Activated CD4-positive, CD25-positive, alpha-beta regulatory T cell treated with anti-CD3 and anti-CD28 coated beads, Interleukin-2, amount 50 U/mL, for 24 hours (primary cell): ENCODE measurements at regions not wholly inside any gene's neighbourhood (a gene's known extent, or its start where the extent isn't known, plus 50 kb on each side); places are given as distances from the start of the nearest gene placed in this dataset.

Experiments
- ATAC-seq, 2 donors: fragments of 150-1000 bp; cut with Tn5 transposase; one replicate each; pipeline ENCODE4 v1.10.0; 2021; ENCODE audit warnings: mild to moderate bottlenecking in 1 of 2, moderate library complexity in 1 of 2

DNA sequence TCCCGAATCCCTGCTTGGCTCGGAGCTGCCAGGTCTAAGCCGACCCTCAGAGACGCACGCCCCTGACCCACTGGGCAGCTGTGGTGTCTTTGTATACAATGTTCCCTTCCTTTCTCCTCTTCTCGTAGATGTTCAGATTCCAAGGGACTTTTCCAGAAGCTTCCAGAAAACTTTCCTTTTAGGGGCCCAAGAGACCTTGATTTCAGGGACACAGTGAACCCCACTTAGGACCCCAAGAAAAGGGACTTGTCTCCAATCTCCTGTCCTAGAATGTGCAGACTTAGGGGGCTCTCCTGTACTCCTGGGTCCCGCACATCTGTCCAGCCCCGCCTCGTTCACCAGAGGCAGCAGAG lies 103.5 kb downstream of the EDN3 start:
- ATAC-seq = no peak

DNA sequence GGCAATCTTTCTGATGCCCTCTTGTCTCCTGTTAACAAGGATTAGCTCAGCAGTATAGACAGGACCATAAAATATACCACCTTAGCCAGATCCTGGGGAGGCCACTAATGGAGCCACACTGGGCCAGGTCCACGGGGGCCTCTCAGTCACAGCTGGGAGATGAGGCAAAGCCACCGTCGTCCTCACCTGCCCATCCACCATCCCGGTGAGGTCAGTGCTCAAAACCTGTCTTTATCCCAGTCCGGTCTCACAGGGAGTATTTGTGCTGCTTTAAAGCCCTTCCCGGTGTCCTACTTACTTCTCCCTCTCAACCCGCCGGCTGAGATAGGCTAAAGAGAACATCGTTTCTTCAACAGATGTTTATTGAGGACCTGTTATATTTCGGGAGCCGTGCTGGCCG lies 104.3 kb downstream of the EDN3 start:
- ATAC-seq = no peak

DNA sequence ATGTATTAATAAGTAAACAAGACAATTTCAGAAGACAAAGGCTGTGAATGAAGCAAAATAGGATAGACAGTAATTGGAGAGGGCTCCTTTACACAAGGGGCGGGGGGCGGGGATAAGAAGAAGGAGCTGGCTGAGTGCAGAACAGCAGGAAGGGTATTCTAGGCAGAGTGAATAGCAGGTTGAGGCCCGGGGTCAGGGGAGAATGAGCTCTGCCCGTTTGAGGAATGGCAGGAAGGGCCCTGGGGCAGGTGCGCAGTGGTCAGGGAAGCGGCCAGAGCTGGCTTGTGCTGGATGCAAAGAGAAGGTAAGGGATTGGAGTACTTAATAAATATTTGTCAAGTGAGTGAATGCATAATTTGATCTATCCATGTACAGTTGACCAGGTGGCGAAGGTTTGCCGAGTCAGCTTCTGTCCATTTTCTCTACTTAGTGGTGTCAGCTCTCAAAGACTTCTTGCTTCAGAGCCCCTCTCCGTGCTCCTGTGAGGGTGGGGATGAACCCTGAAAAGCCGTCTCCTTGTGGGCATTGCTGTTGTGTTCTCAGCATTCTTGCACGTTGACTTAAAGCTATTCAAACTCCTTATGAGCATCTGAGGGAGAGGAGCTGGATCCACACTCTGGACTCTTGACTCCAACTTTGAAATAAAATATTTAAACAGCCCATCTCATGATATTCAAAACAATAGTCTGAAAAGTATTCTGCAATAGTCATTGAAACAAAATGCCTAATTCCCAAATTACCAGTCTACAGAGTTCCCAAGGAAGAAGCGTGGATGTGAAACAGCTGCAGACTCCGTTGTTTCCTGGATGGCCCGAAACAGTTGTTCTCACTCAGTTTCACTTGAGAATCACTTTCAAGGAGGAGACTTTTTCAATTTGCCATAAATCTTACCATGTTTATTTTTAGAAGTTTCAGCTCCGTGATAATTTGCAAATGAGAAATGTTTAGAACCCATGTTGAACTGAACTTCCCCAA lies 105.1 kb downstream of the EDN3 start:
- no peak for ATAC-seq

DNA sequence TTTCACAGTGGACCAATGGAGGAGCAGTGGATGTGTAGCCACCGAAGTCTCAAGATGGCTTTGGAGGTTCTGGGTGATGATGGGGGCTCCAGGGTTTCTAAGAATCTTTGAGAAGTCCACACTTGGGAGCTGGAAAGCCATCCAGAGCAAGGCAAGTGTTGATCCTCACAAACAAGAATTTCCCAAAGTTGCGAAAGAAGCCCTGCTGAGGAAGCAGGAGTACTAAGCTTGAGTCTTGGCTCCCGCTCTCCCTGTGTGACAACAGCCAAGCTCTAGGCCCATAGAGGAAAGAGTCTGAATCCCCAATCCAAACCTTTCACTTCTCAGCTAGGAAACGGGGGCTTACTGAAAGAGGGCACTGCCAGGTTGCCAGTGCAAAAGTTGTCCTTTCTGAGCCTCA lies 106.0 kb downstream of the EDN3 start:
- ATAC-seq = no peak

DNA sequence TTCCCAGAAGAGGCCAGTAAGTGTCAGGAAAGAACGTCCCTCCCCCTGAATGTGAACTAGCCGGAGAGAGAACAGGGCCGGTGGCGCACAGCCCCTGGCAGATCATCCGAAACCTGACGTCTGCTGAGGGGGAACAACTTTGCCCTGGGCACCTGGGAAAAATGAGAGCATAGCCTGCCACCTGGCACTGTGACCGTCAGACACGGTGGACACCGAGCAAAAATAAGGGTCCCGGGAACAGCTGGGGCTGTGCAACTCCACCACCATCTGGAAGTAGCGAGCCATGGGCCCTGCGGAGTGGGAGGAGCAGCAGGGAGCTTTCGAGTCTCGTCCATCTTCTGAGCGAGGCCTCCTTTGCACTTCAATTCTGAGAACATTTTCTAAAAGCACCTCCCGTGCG lies 110.8 kb downstream of the EDN3 start:
- no peak for ATAC-seq

DNA sequence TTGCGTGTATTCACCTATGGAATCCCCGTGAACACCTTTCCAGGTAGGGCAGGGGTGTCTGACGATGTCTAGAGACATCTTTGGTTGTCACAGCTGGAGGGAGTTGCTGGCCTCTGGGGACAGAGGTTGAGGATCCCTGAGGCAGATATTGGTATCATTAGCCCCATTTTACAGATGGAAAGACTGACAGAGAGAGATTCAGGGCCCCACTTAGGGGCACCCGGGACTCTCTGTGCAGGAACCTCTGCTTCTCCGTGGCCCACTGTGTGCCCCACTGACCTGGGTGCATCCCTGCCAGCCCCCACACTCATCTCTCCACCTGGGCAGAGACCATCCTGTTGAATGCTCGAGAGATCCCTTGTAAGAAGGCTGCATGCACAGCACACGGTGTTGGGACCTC lies 111.2 kb downstream of the EDN3 start:
- ATAC-seq = no peak

DNA sequence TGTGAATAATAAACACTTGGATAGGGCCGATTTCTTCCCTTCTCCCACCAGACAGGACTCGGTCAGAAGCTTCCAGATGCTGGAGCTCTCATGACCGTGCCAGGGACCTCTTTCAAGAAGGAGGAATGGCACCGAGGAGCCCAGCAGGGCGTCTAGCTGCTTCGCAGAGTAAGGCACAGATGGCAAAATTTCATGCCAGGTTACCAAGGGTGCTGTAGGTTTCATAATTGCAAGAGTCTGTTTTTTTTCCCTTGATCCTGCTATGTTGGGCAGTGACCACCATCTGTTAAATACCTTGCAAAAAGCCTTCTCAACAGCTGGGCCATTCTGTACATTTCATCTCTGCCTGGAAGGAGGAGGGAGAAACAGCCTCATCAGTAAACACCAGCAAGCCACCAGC lies 111.8 kb downstream of the EDN3 start:
- no peak for ATAC-seq

DNA sequence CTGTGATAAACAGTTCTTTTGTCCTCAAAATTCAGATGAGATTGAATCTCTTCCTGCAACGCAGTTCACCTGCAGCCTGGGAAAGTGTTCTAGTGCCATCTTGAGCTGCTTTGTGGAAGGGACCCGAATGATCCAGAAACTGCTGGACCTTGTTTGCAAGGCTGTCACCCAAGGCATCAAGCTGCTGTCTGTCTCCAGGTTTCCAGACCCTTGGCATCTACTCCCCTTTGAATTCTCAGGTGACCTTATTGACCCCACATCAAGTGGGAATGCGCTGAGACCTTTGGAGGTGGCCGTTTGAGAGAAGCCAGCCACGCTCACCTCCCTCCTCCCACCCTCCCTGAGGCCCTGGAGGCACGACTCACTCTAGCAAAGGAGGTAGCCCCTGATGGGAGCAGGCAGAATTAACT lies 112.5 kb downstream of the EDN3 start:
- no peak for ATAC-seq

DNA sequence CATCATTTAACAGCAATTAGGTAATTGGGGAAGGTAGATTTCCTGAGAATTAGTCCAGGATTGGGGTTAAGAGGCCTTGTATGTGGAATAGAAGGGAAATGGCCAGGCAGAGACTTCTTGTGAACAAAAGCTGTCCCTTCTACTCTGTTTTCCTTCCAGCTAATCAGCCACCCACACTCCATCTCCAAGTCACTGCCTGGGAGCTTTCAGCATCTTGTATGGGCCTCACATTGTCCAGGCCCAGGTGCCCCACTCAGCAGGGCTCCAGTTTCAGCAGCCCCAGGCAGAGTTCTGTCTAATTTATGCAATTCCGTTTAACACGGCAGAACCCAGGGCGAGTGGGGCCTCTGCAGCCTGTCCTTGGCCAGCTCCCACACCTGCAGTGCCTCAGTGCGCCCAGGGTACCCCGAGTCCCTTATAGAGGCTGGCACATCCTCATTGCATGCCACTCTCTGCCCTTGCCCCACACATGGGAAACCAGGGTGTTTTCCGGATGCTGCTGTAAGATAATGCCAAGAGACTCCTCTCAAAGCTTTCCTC lies 113.0 kb downstream of the EDN3 start:
- ATAC-seq = no peak

DNA sequence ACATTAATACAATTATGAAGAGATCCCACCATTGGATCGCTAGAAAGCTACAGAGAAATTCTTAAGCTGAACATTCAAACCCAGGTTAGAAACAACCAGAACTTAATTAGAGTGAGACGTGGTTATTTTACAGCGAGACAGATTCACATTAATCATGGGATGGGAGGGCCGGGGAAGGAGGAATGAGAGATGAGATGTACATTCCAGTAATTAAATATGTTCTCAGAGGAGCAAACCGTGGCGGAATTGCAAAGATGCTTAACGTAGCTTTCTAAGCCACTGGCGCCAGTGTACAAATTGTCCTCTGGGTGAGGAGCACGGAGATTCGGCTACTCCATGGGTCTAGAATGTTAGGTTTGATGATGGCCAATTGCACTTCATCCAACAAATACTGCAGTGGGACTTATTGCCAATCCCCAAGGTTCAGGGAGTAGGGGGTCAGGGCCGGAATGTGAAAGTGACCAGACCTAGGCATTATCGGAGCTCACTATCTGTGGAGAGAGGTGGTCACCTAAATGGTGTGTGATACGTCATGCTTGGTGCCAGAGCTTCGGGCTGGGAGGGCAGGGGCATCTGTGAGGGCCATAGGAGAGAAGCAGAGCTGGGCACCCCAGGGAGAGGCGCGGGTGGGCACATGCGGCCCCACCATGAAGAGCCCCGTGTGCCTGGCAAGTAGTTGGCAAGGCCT lies 114.7 kb downstream of the EDN3 start:
- ATAC-seq = no peak

DNA sequence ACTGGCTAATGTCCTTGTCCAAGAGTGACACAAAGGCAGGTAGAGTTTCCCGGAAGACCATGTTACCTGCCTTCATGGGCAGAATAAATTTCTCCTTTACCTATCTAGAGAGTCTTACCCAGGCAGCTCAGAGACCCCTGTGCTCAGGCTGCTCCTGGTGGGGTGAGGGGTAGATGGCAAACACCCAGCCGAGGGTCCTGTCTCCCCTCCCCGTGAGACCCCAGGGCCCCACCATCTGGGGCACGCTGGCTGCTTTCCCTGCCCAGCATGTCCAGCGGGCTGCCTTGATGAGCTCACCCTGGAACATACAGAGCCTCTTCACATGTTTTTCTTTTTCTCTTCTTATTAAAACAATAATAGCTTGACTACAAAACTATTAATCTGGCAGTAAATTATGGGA lies 116.5 kb downstream of the EDN3 start:
- no peak for ATAC-seq

DNA sequence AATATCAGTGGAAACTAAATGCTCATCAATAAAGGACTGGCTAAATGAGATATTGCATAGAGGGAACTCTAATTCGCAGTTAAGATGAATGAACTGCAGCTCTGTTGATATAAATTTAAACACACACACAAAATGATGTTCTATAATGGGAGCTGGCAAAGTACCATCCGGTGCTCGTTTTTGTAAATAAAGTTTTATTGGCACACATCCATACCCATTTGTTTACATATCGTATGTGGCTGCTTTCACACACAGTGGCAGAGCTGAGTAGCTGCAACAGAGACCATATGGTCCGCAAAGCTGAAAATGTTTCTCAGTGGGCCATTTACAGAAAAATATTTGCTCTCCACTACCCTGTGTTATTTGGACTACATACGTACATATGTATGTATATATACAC lies 120.7 kb downstream of the EDN3 start:
- ATAC-seq = no peak

DNA sequence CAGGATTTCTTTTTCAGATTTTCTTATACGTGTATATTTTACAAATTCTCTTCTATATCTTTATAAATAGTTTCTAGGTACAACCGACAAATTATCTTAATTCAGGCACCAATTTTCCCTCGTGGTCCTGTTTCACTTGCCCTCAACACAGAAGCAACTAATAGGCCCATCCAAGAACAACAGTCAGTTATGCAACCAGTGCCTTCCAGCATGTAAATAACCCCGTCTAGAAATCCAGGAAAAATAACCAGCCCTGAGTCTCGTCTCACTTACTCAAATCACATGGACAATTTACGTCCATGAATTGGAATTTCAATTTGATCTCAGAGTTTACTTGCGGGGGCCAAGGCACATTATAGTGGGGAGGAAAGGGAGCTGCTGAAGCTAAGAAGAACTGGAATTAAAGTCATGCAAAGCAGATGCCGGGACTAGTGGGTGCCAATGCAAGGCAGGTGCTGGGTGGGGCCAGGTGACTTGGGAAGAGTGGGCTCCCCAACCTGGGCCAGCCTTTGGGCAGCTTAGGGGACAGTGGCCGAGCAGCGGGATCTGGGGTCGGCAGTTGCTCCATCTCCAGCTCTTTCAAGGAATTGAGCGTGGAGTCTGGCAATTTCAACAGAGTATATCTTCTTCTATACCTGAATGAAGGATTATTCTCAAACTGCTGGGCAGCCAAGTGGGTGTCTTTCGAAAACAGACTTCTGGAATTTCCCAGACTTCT lies 121.7 kb downstream of the EDN3 start:
- ATAC-seq = no peak

DNA sequence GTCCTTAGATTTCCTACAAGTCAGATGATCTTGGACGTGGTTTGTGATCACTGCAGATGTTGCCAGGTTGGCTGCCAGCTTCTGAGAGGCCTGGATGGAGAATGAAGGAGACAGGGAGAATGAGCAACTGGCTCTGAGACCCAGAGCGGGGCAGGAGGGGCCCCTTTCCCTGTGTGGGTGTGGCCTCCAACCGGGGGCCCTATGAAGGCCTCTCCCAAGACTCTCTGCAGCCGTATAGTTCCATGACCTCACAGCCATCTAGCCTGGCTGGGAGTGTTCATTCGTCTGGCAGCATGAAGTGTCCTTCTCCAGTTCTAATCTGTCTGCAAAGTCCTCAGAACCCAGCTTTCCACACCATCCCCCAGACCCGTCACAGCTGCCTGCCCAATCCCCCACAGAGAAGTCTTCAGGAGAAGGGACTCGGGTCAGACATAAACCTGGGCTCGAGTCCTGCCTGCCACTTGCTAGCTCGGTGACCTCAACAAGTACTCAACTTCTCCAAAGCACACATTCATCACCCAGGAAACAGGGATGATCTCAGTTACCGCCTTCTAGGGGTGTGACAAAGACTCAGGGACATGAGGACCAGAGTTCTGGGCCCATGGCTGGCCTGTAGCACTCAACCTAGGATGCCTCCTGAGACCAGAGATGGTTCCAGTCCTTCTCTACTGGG lies 122.6 kb downstream of the EDN3 start:
- ATAC-seq = no peak

DNA sequence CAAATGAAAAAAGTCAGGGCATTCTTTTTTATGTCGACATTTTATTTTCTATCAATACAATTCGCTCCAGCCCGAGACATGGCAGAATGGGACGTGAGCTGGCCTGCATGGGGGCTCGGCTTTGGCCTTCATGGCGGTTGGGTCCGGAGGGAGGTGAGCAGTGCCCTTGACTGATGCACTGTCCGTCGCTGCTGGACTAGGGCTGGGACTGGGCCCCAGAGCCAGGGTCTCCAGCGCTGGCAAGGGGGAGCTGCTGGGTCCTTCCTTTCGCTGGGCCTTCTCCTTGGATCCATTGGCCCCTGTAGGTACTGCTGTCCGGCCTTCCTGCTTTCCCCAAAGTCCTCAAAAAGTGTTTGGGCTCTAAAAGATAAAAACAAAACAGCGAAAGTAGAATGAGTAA lies 124.6 kb downstream of the EDN3 start:
- no peak for ATAC-seq

DNA sequence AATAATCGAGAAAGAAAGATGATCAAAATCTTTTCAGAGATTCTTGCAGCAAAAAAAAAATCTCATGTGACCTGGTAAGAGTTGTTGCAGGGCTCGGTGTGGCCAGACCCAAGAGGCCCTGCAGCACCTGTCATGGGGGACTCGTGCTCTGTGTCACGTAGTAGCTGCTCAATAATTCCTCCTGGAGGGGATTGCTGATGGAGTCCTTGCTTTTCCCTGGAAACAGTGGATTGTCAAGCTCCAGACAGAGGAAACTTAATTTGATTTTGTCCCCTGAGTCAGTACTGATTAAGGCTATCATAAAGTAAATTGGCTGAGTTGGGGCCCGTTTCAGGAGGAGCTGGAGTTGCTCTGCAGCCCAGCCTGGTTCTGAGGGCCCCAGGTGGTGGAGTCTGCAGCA lies 125.2 kb downstream of the EDN3 start:
- no peak for ATAC-seq

DNA sequence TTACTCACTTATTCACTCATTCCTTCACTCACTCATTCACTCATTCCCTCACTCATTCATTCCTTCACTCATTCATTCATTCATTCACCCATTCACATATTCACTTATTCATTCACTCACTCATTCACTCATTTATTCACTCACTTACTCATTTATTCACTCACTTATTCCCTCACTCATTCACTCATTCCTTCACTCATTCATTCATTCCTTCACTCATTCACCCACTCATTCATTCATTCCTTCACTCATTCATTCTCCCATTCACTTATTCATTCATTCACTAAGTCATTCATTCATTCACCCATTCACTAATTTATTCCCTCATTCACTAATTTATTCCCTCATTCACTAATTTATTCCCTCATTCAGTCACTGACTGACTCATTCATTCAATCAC lies 127.6 kb downstream of the EDN3 start:
- no peak for ATAC-seq

DNA sequence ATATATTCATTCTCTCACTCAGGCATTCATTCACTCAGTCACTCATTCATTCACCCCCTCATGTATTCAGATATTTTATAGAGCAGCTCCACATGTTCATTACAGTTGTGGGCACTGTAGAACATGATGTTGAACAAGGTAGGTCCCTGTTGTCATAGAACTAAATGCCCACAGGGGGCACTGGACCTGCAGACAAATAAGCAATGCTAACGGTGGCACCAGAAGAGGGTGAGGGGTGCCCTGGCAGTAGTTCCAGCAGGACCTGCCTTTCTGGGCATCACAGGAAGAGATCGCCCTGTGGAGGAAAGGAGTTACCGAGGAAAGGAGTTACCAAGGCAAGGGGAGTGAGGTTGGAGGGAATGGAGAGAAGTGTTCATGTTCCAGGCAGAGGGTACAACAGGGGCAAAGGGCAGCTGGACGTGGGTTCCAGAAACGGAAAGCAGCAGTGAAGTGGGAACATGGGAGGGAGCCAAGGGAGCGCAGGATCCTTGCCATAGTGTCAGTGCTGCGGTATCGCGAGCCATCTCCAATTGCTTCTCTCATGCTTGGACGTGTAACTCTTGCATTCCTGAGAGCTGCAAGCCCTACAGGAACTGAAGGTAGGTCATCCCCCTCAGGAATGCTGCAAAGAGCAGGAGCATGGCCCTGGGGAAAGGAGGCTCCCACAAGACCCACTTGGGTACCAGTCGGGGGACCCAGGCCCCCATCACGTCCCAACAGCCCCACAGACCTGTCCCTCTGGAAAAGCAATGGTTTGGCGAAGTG lies 128.2 kb downstream of the EDN3 start:
- ATAC-seq = no peak

DNA sequence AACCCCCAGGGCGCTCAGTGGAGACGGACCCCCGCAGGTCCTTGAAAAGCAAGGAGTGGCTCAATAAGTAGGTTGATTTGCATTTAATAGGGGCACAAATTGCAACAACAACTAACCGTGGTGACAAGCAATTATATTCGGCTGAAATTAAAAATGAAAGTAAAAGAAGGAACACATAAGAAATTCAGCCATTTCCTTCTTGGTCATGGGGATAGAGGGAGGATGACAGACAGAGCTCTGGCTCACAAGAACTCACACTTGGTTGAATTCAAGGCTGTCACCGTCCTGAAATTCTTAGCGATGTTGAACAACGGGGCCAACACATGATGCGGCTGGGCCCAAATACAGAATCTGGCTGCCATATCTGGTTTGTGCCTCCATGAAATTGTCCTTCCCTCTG lies 129.0 kb downstream of the EDN3 start:
- no peak for ATAC-seq

DNA sequence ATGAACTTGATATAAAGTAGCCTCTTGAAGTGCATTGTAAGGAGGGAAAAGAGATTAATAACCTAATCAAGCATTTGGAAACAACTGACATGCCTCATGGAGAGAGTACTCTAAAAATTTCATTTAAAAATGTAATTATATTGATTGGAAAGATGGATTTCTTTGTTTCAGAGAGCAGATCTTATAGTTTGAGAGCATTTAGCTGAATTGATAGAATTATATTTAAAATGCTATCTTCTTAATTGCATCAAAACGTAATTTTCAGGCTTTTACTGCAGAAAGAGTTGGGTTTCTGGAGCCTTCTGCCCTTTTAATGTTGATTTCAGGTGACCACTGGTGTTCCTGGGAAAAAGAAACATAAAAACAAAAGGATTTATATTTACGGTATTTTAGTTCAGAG lies 130.6 kb downstream of the EDN3 start:
- no peak for ATAC-seq

DNA sequence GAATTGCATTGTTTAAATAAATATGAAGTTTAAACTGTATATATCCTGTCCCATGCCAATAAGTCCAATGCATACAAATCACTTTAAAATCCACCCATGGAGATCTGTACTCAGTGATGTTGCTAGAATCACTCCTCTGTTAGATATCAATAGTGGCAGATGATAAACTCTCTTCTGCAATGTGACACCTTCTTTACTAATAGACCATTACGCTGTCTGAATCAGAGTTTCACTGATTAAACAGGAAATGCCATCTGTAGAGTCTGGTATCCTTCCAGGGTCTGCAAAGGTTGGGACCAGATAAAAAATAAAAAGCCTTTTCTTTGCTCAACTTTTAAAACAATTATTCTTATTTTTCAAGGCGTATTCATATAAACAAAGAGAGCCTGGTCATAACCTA lies 134.5 kb downstream of the EDN3 start:
- no peak for ATAC-seq

DNA sequence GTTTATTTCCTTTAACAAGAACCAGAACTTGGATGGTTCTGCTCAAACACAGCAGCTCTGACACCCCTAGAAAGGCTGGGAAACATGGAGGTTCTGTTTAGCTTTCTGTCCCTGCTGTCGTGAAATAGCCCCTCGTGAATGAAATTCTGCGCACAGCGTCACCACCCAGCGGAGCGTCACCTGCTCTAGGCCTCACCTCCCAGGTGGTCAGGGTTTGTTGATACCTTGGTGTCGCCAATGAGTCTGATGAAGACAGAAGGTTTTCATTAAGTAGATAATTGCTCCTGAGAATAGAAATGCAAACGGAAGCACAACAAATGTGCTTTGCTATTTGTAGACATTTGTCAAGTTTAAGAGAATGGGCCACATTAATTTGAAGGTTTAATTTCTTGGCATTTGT lies 135.1 kb downstream of the EDN3 start:
- no peak for ATAC-seq
